ENCODE measurements at regions not wholly inside any gene's neighbourhood (a gene's known extent, or its start where the extent isn't known, plus 50 kb on each side); places are given as distances from the start of the nearest gene placed in this dataset.
"Not testable (repeated sequence)": the region's sequence is repeated elsewhere in the genome, so short reads cannot be mapped to it uniquely, and the experiment has no call there.

DNA sequence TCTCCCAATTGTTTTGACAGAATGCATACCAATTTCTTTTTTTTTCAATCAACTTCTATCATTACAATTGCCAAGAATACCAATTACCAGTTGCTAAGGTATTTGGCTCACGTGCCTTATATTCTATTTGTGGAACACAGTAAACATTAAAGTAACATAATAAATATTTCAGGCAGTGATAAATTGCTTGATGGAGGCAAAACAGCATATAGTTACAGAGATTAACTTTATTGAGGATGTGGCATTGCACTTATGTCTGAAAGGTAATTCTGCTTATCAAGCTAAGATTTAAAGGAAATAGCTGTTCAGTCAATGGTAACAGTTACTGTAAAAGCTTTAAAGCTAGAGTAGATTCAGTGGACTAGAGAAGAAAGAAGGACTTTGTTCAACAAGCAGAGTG, 1107.8 kb downstream of the FSCB start:
- Histone ChIP-seq H3K79me2 (ENCODE audit: control insufficient read depth, insufficient read depth, low read length, unreplicated experiment) (no peaks in the 10 kb centered on the region), H2AFZ (ENCODE audit: low read length, unreplicated experiment) (no peak overlapping the region), H3K4me3 (ENCODE audit: low read depth, low read length) (no peak overlapping the region), H3K27me3 (ENCODE audit: insufficient read depth, low read length) (no peaks in the 10 kb centered on the region), H3K36me3 (ENCODE audit: insufficient read depth, low read length) (no peaks in the 10 kb centered on the region), H3K4me1 (ENCODE audit: control insufficient read depth, insufficient read depth, low read length, unreplicated experiment) (no peaks in the 10 kb centered on the region), H3K27ac (ENCODE audit: low read depth, low read length) (no peak overlapping the region)

DNA sequence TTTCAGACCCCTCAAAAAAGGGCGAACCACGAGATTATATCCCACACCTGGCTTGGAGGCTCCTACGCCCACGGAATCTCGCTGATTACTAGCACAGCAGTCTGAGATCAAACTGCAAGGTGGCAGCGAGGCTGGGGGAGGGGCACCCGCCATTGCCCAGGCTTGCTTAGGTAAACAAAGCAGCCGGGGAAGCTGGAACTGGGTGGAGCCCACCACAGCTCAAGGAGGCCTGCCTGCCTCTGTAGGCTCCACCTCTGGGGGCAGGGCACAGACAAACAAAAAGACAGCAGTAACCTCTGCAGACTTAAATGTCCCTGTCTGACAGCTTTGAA, 1136.6 kb downstream of the FSCB start:
- not testable (repeated sequence) for H3K27ac ChIP-seq (ENCODE audit: low read depth, low read length); H3K4me1 ChIP-seq (ENCODE audit: control insufficient read depth, insufficient read depth, low read length, unreplicated experiment); H3K4me3 ChIP-seq (ENCODE audit: low read depth, low read length); H3K36me3 ChIP-seq (ENCODE audit: insufficient read depth, low read length); H2AFZ ChIP-seq (ENCODE audit: low read length, unreplicated experiment); H3K79me2 ChIP-seq (ENCODE audit: control insufficient read depth, insufficient read depth, low read length, unreplicated experiment); H3K27me3 ChIP-seq (ENCODE audit: insufficient read depth, low read length)

DNA sequence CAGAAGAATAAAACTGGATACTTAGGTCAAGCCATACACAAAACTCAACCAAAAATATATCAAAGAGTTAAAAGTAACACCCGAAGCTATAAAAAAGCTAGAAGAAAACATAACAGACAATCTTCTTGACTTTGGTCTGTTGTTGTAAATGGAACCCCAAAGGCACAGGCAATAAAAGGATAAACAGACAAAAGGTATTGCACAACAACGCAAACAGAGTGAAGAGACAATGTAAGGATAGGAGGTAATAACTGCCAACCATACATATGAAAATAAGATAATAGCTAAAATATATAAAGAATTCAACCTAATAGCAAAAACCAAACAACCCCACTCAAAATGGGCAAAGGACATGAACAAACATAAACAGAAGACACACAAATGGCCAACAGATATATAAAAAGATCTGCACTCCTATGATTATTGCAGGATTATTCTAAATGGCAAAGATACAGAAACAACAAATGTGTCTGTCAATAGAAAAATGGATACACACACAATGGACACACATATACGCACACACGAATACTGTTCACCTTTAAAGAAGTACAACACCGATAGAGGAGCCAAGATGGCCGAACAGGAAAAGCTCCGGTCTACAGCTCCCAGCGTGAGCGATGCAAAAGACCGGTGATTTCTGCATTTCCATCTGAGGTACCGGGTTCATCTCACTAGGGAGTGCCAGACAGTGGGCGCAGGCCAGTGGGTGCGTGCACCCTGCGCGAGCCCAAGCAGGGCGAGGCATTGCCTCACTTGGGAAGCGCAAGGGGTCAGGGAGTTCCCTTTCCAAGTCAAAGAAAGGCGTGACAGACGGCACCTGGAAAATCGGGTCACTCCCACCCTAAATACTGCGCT, 1137.1 kb downstream of the FSCB start:
- Histone ChIP-seq H2AFZ (ENCODE audit: low read length, unreplicated experiment) (no peak overlapping the region), H3K4me3 (ENCODE audit: low read depth, low read length) (no peak overlapping the region), H3K4me1 (ENCODE audit: control insufficient read depth, insufficient read depth, low read length, unreplicated experiment) (no peaks in the 10 kb centered on the region), H3K36me3 (ENCODE audit: insufficient read depth, low read length) (no peaks in the 10 kb centered on the region), H3K27ac (ENCODE audit: low read depth, low read length) (no peak overlapping the region), H3K27me3 (ENCODE audit: insufficient read depth, low read length) (no peaks in the 10 kb centered on the region), H3K79me2 (ENCODE audit: control insufficient read depth, insufficient read depth, low read length, unreplicated experiment) (no peaks in the 10 kb centered on the region)

- H3K79me2 ChIP-seq (ENCODE audit: control insufficient read depth, insufficient read depth, low read length, unreplicated experiment) = no peaks in the 10 kb centered on the region
- no peak overlapping the region for H3K27ac ChIP-seq (ENCODE audit: low read depth, low read length)
- H3K4me1 ChIP-seq (ENCODE audit: control insufficient read depth, insufficient read depth, low read length, unreplicated experiment) = no peaks in the 10 kb centered on the region
- H3K36me3 ChIP-seq (ENCODE audit: insufficient read depth, low read length) = no peaks in the 10 kb centered on the region
- no peak overlapping the region for H3K4me3 ChIP-seq (ENCODE audit: low read depth, low read length)
- H3K27me3 ChIP-seq (ENCODE audit: insufficient read depth, low read length) = no peaks in the 10 kb centered on the region
- no peak overlapping the region for H2AFZ ChIP-seq (ENCODE audit: low read length, unreplicated experiment)
These were observed 1144.5 kb downstream of the FSCB start for GRCh38 chr14:43362586-43362985.

DNA sequence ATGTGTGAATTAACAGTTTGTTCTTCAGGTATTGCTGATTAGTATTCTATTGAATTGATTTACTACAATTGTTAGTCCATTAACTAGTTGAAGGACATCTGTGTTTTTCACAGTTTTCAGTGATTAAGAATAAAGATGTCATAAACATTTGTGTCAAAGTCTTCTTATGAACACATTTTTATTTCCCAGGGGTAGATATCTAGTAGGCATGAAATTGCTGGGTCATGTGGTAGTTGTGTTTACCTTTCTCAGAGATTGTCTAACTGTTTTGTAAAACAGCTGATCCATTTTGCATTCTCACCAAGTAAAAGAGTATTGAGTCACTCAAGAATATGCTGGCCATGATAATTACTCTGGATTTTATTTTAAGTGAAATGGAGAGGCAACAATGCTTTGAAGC, 1145.3 kb downstream of the FSCB start:
- Histone ChIP-seq H3K4me1 (ENCODE audit: control insufficient read depth, insufficient read depth, low read length, unreplicated experiment) (no peaks in the 10 kb centered on the region), H3K4me3 (ENCODE audit: low read depth, low read length) (no peak overlapping the region), H3K36me3 (ENCODE audit: insufficient read depth, low read length) (no peaks in the 10 kb centered on the region), H3K79me2 (ENCODE audit: control insufficient read depth, insufficient read depth, low read length, unreplicated experiment) (no peaks in the 10 kb centered on the region), H3K27me3 (ENCODE audit: insufficient read depth, low read length) (no peaks in the 10 kb centered on the region), H3K27ac (ENCODE audit: low read depth, low read length) (no peak overlapping the region), H2AFZ (ENCODE audit: low read length, unreplicated experiment) (no peak overlapping the region)

- no peaks in the 10 kb centered on the region for H3K36me3 ChIP-seq (ENCODE audit: insufficient read depth, low read length)
- H2AFZ ChIP-seq (ENCODE audit: low read length, unreplicated experiment) = no peak overlapping the region
- H3K4me1 ChIP-seq (ENCODE audit: control insufficient read depth, insufficient read depth, low read length, unreplicated experiment) = no peaks in the 10 kb centered on the region
- no peaks in the 10 kb centered on the region for H3K27me3 ChIP-seq (ENCODE audit: insufficient read depth, low read length)
- no peak overlapping the region for H3K4me3 ChIP-seq (ENCODE audit: low read depth, low read length)
- H3K79me2 ChIP-seq (ENCODE audit: control insufficient read depth, insufficient read depth, low read length, unreplicated experiment) = no peaks in the 10 kb centered on the region
- H3K27ac ChIP-seq (ENCODE audit: low read depth, low read length) = no peak overlapping the region
These were observed 1146.8 kb downstream of the FSCB start for GRCh38 chr14:43360239-43360638.

- Histone ChIP-seq H2AFZ (ENCODE audit: low read length, unreplicated experiment) (no peak overlapping the region), H3K36me3 (ENCODE audit: insufficient read depth, low read length) (no peaks in the 10 kb centered on the region), H3K4me3 (ENCODE audit: low read depth, low read length) (no peak overlapping the region), H3K4me1 (ENCODE audit: control insufficient read depth, insufficient read depth, low read length, unreplicated experiment) (no peaks in the 10 kb centered on the region), H3K79me2 (ENCODE audit: control insufficient read depth, insufficient read depth, low read length, unreplicated experiment) (no peaks in the 10 kb centered on the region), H3K27ac (ENCODE audit: low read depth, low read length) (no peak overlapping the region), H3K27me3 (ENCODE audit: insufficient read depth, low read length) (no peaks in the 10 kb centered on the region)
These were observed 1147.8 kb downstream of the FSCB start for GRCh38 chr14:43359317-43359716.

DNA sequence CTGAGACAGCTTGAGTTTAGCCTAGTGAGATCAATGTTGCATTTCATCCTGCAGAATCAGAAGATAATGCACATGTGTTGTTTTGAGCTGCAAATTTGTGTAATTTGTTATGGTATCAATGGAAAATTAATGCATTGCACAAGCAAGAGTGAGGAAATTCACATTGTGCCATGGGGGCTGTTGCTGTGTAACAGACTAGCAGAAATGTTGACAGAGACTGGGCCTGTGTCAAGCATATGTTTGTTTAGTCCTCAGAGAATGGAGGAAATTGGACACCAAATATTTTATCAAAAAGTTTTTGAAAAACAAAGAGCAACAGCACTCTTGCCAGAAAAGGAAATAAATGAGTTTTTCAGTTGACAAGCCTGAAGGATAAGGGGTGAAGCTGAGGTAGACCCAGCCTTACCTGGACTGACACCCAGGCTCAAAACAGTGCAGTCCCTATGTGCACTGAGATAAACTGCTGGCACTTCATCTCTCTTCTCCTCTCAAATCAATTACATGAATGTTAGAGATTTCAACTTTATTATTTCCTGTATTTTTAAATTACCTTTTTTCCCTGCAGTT, 1150.0 kb downstream of the FSCB start:
- no peaks in the 10 kb centered on the region for H3K36me3 ChIP-seq (ENCODE audit: insufficient read depth, low read length)
- H3K27ac ChIP-seq (ENCODE audit: low read depth, low read length) = no peak overlapping the region
- H2AFZ ChIP-seq (ENCODE audit: low read length, unreplicated experiment) = no peak overlapping the region
- H3K79me2 ChIP-seq (ENCODE audit: control insufficient read depth, insufficient read depth, low read length, unreplicated experiment) = no peaks in the 10 kb centered on the region
- no peak overlapping the region for H3K4me3 ChIP-seq (ENCODE audit: low read depth, low read length)
- H3K4me1 ChIP-seq (ENCODE audit: control insufficient read depth, insufficient read depth, low read length, unreplicated experiment) = no peaks in the 10 kb centered on the region
- no peaks in the 10 kb centered on the region for H3K27me3 ChIP-seq (ENCODE audit: insufficient read depth, low read length)

DNA sequence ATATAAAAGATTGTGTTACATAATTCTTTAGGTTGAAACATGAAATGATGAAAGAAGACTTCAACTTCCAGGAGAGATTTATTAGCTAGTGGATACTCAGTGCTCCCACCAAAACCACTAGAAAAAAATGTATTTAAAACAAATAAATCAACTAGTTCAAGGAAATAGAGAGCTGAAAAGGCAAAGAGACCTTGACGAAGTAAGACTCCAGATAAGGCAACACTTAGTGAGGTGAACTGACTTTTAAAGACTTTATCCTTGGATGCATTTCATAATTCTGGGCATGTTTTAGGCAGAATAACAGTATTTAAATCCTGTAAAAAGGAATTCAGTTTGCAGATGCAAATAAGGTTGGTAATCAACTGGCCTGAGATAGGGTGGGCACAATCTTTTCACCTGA, 1150.7 kb downstream of the FSCB start:
- H3K79me2 ChIP-seq (ENCODE audit: control insufficient read depth, insufficient read depth, low read length, unreplicated experiment) = no peaks in the 10 kb centered on the region
- no peak overlapping the region for H3K27ac ChIP-seq (ENCODE audit: low read depth, low read length)
- no peak overlapping the region for H2AFZ ChIP-seq (ENCODE audit: low read length, unreplicated experiment)

GRCh38 chr14:43341921-43342320, 1165.2 kb downstream of the FSCB start:
- Histone ChIP-seq H3K27ac (ENCODE audit: low read depth, low read length) (no peak overlapping the region), H2AFZ (ENCODE audit: low read length, unreplicated experiment) (no peak overlapping the region), H3K79me2 (ENCODE audit: control insufficient read depth, insufficient read depth, low read length, unreplicated experiment) (no peaks in the 10 kb centered on the region)

More for the DNA sequence above, 1150.7 kb downstream of the FSCB start:
- Histone ChIP-seq H3K4me1 (ENCODE audit: control insufficient read depth, insufficient read depth, low read length, unreplicated experiment) (no peaks in the 10 kb centered on the region), H3K36me3 (ENCODE audit: insufficient read depth, low read length) (no peaks in the 10 kb centered on the region), H3K4me3 (ENCODE audit: low read depth, low read length) (no peak overlapping the region), H3K27me3 (ENCODE audit: insufficient read depth, low read length) (no peaks in the 10 kb centered on the region)

GRCh38 chr14:43338713-43339112, 1168.4 kb downstream of the FSCB start:
- Histone ChIP-seq H3K27me3 (ENCODE audit: insufficient read depth, low read length) (no peaks in the 10 kb centered on the region), H2AFZ (ENCODE audit: low read length, unreplicated experiment) (no peak overlapping the region), H3K36me3 (ENCODE audit: insufficient read depth, low read length) (no peaks in the 10 kb centered on the region), H3K27ac (ENCODE audit: low read depth, low read length) (no peak overlapping the region), H3K4me3 (ENCODE audit: low read depth, low read length) (no peak overlapping the region), H3K4me1 (ENCODE audit: control insufficient read depth, insufficient read depth, low read length, unreplicated experiment) (no peaks in the 10 kb centered on the region), H3K79me2 (ENCODE audit: control insufficient read depth, insufficient read depth, low read length, unreplicated experiment) (no peaks in the 10 kb centered on the region)

More at GRCh38 chr14:43341921-43342320, 1165.2 kb downstream of the FSCB start:
- H3K27me3 ChIP-seq (ENCODE audit: insufficient read depth, low read length) = no peaks in the 10 kb centered on the region
- H3K36me3 ChIP-seq (ENCODE audit: insufficient read depth, low read length) = no peaks in the 10 kb centered on the region
- H3K4me1 ChIP-seq (ENCODE audit: control insufficient read depth, insufficient read depth, low read length, unreplicated experiment) = no peaks in the 10 kb centered on the region
- H3K4me3 ChIP-seq (ENCODE audit: low read depth, low read length) = no peak overlapping the region

Data from ACC112 (cell line).